Osteoblast (primary cell): ENCODE measurements at regions not wholly inside any gene's neighbourhood (a gene's known extent, or its start where the extent isn't known, plus 50 kb on each side); places are given as distances from the start of the nearest gene placed in this dataset.

Source experiments
- DNase-seq: peaks from one replicate; pipeline ENCODE4 v3.0.0; 2011; ENCODE audit warnings: low spot score, mixed read lengths; ENCODE audit not compliant: insufficient read length; ENCODE audit errors: missing footprints
- H2AFZ ChIP-seq: 2 replicates; pipeline ENCODE4 v1.6.0; 2011; ENCODE audit warnings: mild to moderate bottlenecking, low read length
- H3K27ac ChIP-seq: 2 replicates; pipeline ENCODE4 v1.5.1; 2011; ENCODE audit warnings: mild to moderate bottlenecking, low read depth, low read length, moderate library complexity
- H3K27me3 ChIP-seq: 2 replicates; pipeline ENCODE4 v1.6.0; 2012; ENCODE audit warnings: mild to moderate bottlenecking, control low read depth, inconsistent platforms, low read length, moderate library complexity; ENCODE audit not compliant: insufficient read depth
- H3K36me3 ChIP-seq: 2 replicates; pipeline ENCODE4 v1.5.1; 2011; ENCODE audit warnings: mild to moderate bottlenecking, low read length, control low read depth, moderate library complexity; ENCODE audit not compliant: insufficient read depth
- H3K4me1 ChIP-seq: 2 replicates; pipeline ENCODE4 v1.5.1; 2011; ENCODE audit warnings: mild to moderate bottlenecking, low read length, control low read depth, moderate library complexity; ENCODE audit not compliant: insufficient read depth
- H3K4me2 ChIP-seq: 2 replicates; pipeline ENCODE4 v1.6.0; 2011; ENCODE audit warnings: mild to moderate bottlenecking, low read length; ENCODE audit not compliant: insufficient read depth
- H3K4me3 ChIP-seq: fragments of 200-600 bp; sonication (generic); 3 replicates; pipeline ENCODE4 v1.5.1; 2012; ENCODE audit warnings: mild to moderate bottlenecking, low read length, inconsistent platforms; ENCODE audit not compliant: insufficient read depth
- H3K79me2 ChIP-seq: 2 replicates; pipeline ENCODE4 v1.6.0; 2012; ENCODE audit warnings: mild to moderate bottlenecking, low read length, control low read depth, inconsistent platforms; ENCODE audit not compliant: insufficient read depth
- H3K9me3 ChIP-seq: 2 replicates; pipeline ENCODE4 v1.5.1; 2011; ENCODE audit warnings: low read depth, low read length, control low read depth
- H4K20me1 ChIP-seq: 2 replicates; pipeline ENCODE4 v1.6.0; 2012; ENCODE audit warnings: mild to moderate bottlenecking, low read length, control low read depth; ENCODE audit not compliant: insufficient read depth
- TF ChIP-seq, protein P1 (sequence below): IDR thresholded peaks from 2 replicates; pipeline ENCODE4 v1.5.1; 2011; ENCODE audit warnings: mild to moderate bottlenecking, low read depth, low read length, moderate library complexity; ENCODE audit errors: extremely low read depth

- no peaks in the 10 kb centered on the region for H3K4me1 ChIP-seq
- no peaks in the 10 kb centered on the region for H3K79me2 ChIP-seq
Observed at GRCh38 chr10:83929399-83929798, 209.9 kb upstream of the GHITM start.

GRCh38 chr10:83931669-83932068 lies 207.6 kb upstream of the GHITM start:
- Histone ChIP-seq H4K20me1 (no peaks in the 10 kb centered on the region), H3K27ac (no peak overlapping the region), H3K27me3 (no peaks in the 10 kb centered on the region), H3K79me2 (no peaks in the 10 kb centered on the region), H3K36me3 (no peaks in the 10 kb centered on the region), H3K9me3 (no peaks in the 10 kb centered on the region), H3K4me3 (no peak overlapping the region), H3K4me2 (no peak overlapping the region), H3K4me1 (no peaks in the 10 kb centered on the region), H2AFZ (no peak overlapping the region)
- DNase-seq, result no peak
- TF ChIP-seq, protein P1, sequence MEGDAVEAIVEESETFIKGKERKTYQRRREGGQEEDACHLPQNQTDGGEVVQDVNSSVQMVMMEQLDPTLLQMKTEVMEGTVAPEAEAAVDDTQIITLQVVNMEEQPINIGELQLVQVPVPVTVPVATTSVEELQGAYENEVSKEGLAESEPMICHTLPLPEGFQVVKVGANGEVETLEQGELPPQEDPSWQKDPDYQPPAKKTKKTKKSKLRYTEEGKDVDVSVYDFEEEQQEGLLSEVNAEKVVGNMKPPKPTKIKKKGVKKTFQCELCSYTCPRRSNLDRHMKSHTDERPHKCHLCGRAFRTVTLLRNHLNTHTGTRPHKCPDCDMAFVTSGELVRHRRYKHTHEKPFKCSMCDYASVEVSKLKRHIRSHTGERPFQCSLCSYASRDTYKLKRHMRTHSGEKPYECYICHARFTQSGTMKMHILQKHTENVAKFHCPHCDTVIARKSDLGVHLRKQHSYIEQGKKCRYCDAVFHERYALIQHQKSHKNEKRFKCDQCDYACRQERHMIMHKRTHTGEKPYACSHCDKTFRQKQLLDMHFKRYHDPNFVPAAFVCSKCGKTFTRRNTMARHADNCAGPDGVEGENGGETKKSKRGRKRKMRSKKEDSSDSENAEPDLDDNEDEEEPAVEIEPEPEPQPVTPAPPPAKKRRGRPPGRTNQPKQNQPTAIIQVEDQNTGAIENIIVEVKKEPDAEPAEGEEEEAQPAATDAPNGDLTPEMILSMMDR, result no peak

More at GRCh38 chr10:83929399-83929798, 209.9 kb upstream of the GHITM start:
- no peaks in the 10 kb centered on the region for H3K27me3 ChIP-seq
- H3K9me3 ChIP-seq, result no peaks in the 10 kb centered on the region
- no peak overlapping the region for H2AFZ ChIP-seq
- no peak overlapping the region for H3K4me2 ChIP-seq
- no peak overlapping the region for H3K4me3 ChIP-seq
- no peak overlapping the region for H3K27ac ChIP-seq
- H4K20me1 ChIP-seq, result no peaks in the 10 kb centered on the region
- H3K36me3 ChIP-seq, result no peaks in the 10 kb centered on the region
- DNase-seq, result no peak
- TF ChIP-seq, protein P1, result no peak

DNA sequence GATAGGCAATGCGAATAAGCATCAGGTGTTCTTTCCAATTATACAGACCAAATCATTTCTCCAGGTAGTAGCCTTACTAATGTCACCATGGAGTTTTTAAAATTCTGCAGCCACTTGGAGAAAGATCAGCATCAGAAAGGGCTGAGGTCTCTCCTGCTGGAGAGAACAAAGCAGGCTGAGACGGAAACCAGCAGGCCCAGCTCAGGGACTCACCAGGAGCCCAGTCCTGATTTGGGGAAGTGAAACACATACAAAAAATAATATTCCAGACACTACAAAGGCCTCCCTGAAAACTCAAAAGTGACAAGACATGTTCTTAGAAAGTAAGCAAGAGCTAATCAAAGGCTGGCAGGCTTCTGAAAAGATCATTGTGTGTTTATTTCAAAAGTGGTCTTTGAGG lies 207.1 kb upstream of the GHITM start:
- TF ChIP-seq, protein P1, result no peak
- Histone ChIP-seq H3K36me3 (no peaks in the 10 kb centered on the region), H3K9me3 (no peaks in the 10 kb centered on the region), H3K4me2 (no peak overlapping the region), H3K27ac (no peak overlapping the region), H3K4me3 (no peak overlapping the region), H3K4me1 (no peaks in the 10 kb centered on the region), H3K27me3 (no peaks in the 10 kb centered on the region), H3K79me2 (no peaks in the 10 kb centered on the region), H2AFZ (no peak overlapping the region), H4K20me1 (no peaks in the 10 kb centered on the region)
- no peak for DNase-seq

DNA sequence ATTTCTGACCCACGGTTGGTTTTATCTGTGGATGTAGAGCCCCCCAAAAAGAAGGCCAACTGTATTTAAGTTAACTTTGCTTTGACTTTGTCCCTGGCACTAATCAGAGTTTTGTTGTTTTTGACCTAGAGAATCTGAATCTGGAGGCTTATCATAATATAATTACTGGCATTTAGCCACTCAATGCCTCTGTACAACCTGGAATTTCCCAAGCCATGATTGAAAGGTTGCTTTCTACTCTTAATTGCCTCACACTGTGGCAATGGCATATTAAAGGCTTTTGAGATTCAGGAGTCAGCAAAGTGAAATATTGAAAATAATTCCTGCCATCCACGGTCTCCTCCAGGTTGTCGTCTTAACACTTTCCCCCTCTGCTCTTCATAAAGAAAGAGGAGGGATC lies 205.2 kb upstream of the GHITM start:
- H2AFZ ChIP-seq, result no peak overlapping the region
- no peak overlapping the region for H3K4me3 ChIP-seq
- H3K79me2 ChIP-seq, result no peaks in the 10 kb centered on the region
- H3K36me3 ChIP-seq, result no peaks in the 10 kb centered on the region
- no peak overlapping the region for H3K4me2 ChIP-seq
- no peaks in the 10 kb centered on the region for H4K20me1 ChIP-seq
- H3K4me1 ChIP-seq, result no peaks in the 10 kb centered on the region
- no peaks in the 10 kb centered on the region for H3K9me3 ChIP-seq
- no peak overlapping the region for H3K27ac ChIP-seq
- no peak for DNase-seq
- TF ChIP-seq, protein P1, result no peak
- no peaks in the 10 kb centered on the region for H3K27me3 ChIP-seq
